Lower leg skin (tissue), 4 donors: ENCODE measurements at regions not wholly inside any gene's neighbourhood (a gene's known extent, or its start where the extent isn't known, plus 50 kb on each side); places are given as distances from the start of the nearest gene placed in this dataset.

Experiments used
- DNase-seq, 2 donors: peaks; one replicate each; pipeline ENCODE4 v3.0.0-alpha.2; 2019; ENCODE audit warnings: low spot score in 2 of 2
- H3K4me3 ChIP-seq: fragments of 200-600 bp; sonication (generic); 2 replicates; pipeline ENCODE4 v1.5.1; 2017; ENCODE audit warnings: mild to moderate bottlenecking, low read depth; ENCODE audit not compliant: poor library complexity, severe bottlenecking
- CTCF ChIP-seq, 3 donors: fragments of 450-650 bp; IDR thresholded peaks; one replicate each; pipeline ENCODE4 v1.5.1; 2016; ENCODE audit warnings: antibody characterized with exemption in 3 of 3, mild to moderate bottlenecking in 3 of 3, moderate library complexity in 2 of 3
- POLR2A ChIP-seq, 2 donors: fragments of 450-650 bp; IDR thresholded peaks; one replicate each; pipeline ENCODE4 v1.6.1; 2016 to 2017; ENCODE audit warnings: antibody characterized with exemption in 2 of 2, mild to moderate bottlenecking in 1 of 2, moderate library complexity in 1 of 2
- WGBS, 2 donors: methylation state at CpG; one replicate each; pipeline ENCODE4 v1.1.5; 2018; 5-methylcytosine and 5-hydroxymethylcytosine counted together
- intact Hi-C: fragments of 100-400 bp; cut with DNase I; formaldehyde crosslinking; loops from one replicate; pipeline ENCODE4 v1.15.0; 2023; ENCODE audit warnings: low total_unique reads

GRCh38 chr1:58249737-58250586, 296.6 kb downstream of the OMA1 start:
- intact Hi-C loops, result no loop called here
- 1 to 2% methylated on average over 47 to 51 of the region's 81 CpGs for WGBS, 2 donors
- TF ChIP-seq POLR2A (IDR thresholded peaks at IDR 0.05), result no peak
- TF ChIP-seq CTCF (IDR thresholded peaks at IDR 0.05), result no peak
- no peak for DNase-seq
- no peak overlapping the region for H3K4me3 ChIP-seq

- H3K4me3 ChIP-seq, result no peak overlapping the region
- 4 to 6% methylated on average over 14 of the region's 14 CpGs for WGBS, 2 donors
- intact Hi-C loops, result no loop called here
- TF ChIP-seq POLR2A (IDR thresholded peaks at IDR 0.05), result no peak
- no peak for TF ChIP-seq CTCF (IDR thresholded peaks at IDR 0.05)
- no peak for DNase-seq
Observed at GRCh38 chr1:58249388-58249736, 297.2 kb downstream of the OMA1 start.

- no peak for TF ChIP-seq POLR2A (IDR thresholded peaks at IDR 0.05)
- no peak for TF ChIP-seq CTCF (IDR thresholded peaks at IDR 0.05)
- no peak overlapping the region for H3K4me3 ChIP-seq
- 4% methylated on average over 11 of the region's 11 CpGs for WGBS, 2 donors
- DNase-seq, result no peak
- intact Hi-C loops, result no loop called here
Observed at GRCh38 chr1:58248791-58249190, 297.7 kb downstream of the OMA1 start.

- WGBS, 2 donors, result 29 to 30% methylated on average over 5 of the region's 5 CpGs
- TF ChIP-seq POLR2A (IDR thresholded peaks at IDR 0.05) (no peak), CTCF (IDR thresholded peaks at IDR 0.05) (no peak)
- no peak overlapping the region for H3K4me3 ChIP-seq
- intact Hi-C loops, result no loop called here
- no peak for DNase-seq
Observed at GRCh38 chr1:58248072-58248471, 298.5 kb downstream of the OMA1 start.

GRCh38 chr1:58246549-58246948, 300.0 kb downstream of the OMA1 start:
- intact Hi-C loops, result no loop called here
- H3K4me3 ChIP-seq, result no peak overlapping the region
- TF ChIP-seq CTCF (IDR thresholded peaks at IDR 0.05), result no peak
- no peak for TF ChIP-seq POLR2A (IDR thresholded peaks at IDR 0.05)
- 84 to 85% methylated on average over 4 of the region's 4 CpGs for WGBS, 2 donors
- no peak for DNase-seq

- DNase-seq, result no peak
- TF ChIP-seq CTCF (IDR thresholded peaks at IDR 0.05) (no peak), POLR2A (IDR thresholded peaks at IDR 0.05) (no peak)
- 72 to 81% methylated on average over 3 of the region's 3 CpGs for WGBS, 2 donors
- intact Hi-C loops, result no loop called here
- no peak overlapping the region for H3K4me3 ChIP-seq
Observed at GRCh38 chr1:58244872-58245271, 301.7 kb downstream of the OMA1 start.
